KG1 (cell line): ENCODE measurements at regions not wholly inside any gene's neighbourhood (a gene's known extent, or its start where the extent isn't known, plus 50 kb on each side); places are given as distances from the start of the nearest gene placed in this dataset.
"Not testable (repeated sequence)": the region's sequence is repeated elsewhere in the genome, so short reads cannot be mapped to it uniquely, and the experiment has no call there.

ENCODE experiments used
- DNase-seq: peaks from one replicate; lab custom pipeline; 2025; lab: John Stamatoyannopoulos, UW

- no peak for DNase-seq
These were observed 448.4 kb downstream of the RAPGEF2 start for GRCh38 chr4:159551281-159551680.

GRCh38 chr4:159552979-159553768, 450.3 kb downstream of the RAPGEF2 start:
- no peak for DNase-seq

GRCh38 chr4:159555873-159556272, 453.0 kb downstream of the RAPGEF2 start:
- no peak for DNase-seq

- no peak for DNase-seq
These were observed 459.5 kb downstream of the RAPGEF2 start for GRCh38 chr4:159562366-159562765.

GRCh38 chr4:159563257-159563656, 460.4 kb downstream of the RAPGEF2 start:
- DNase-seq, result no peak

- no peak for DNase-seq
These were observed 461.7 kb downstream of the RAPGEF2 start for GRCh38 chr4:159564615-159565014.

- no peak for DNase-seq
These were observed 463.9 kb downstream of the RAPGEF2 start for GRCh38 chr4:159566786-159567185.

- no peak for DNase-seq
These were observed 474.4 kb downstream of the RAPGEF2 start for GRCh38 chr4:159577241-159577640.

- no peak for DNase-seq
These were observed 479.8 kb downstream of the RAPGEF2 start for GRCh38 chr4:159582685-159583084.

- DNase-seq, result no peak
These were observed 490.1 kb downstream of the RAPGEF2 start for GRCh38 chr4:159592898-159593556.

- DNase-seq, result no peak
These were observed 490.8 kb downstream of the RAPGEF2 start for GRCh38 chr4:159593681-159594080.

- DNase-seq, result no peak
These were observed 491.7 kb downstream of the RAPGEF2 start for GRCh38 chr4:159594576-159594975.

- DNase-seq, result not testable (repeated sequence)
These were observed 492.2 kb downstream of the RAPGEF2 start for GRCh38 chr4:159595101-159595500.

- no peak for DNase-seq
These were observed 495.7 kb downstream of the RAPGEF2 start for GRCh38 chr4:159598602-159599001.

- DNase-seq, result no peak
These were observed 497.2 kb downstream of the RAPGEF2 start for GRCh38 chr4:159600061-159600460.

- DNase-seq, result no peak
These were observed 501.9 kb downstream of the RAPGEF2 start for GRCh38 chr4:159604781-159605180.

- no peak for DNase-seq
These were observed 504.0 kb downstream of the RAPGEF2 start for GRCh38 chr4:159606835-159607234.

- no peak for DNase-seq
These were observed 504.9 kb downstream of the RAPGEF2 start for GRCh38 chr4:159607809-159608208.

GRCh38 chr4:159608436-159608835, 505.6 kb downstream of the RAPGEF2 start:
- no peak for DNase-seq

GRCh38 chr4:159632031-159632430, 529.2 kb downstream of the RAPGEF2 start:
- no peak for DNase-seq

- DNase-seq, result no peak
These were observed 536.9 kb downstream of the RAPGEF2 start for GRCh38 chr4:159639671-159640323.

- no peak for DNase-seq
These were observed 546.4 kb downstream of the RAPGEF2 start for GRCh38 chr4:159649237-159649636.

GRCh38 chr4:159652871-159653270, 550.0 kb downstream of the RAPGEF2 start:
- DNase-seq, result no peak
